Left kidney (tissue), 1 donor: ENCODE measurements at regions not wholly inside any gene's neighbourhood (a gene's known extent, or its start where the extent isn't known, plus 50 kb on each side); places are given as distances from the start of the nearest gene placed in this dataset.
"Not testable (repeated sequence)": the region's sequence is repeated elsewhere in the genome, so short reads cannot be mapped to it uniquely, and the experiment has no call there.

Source experiments
- DNase-seq: peaks from one replicate; pipeline ENCODE4 v3.0.0-alpha.2; 2013

DNA sequence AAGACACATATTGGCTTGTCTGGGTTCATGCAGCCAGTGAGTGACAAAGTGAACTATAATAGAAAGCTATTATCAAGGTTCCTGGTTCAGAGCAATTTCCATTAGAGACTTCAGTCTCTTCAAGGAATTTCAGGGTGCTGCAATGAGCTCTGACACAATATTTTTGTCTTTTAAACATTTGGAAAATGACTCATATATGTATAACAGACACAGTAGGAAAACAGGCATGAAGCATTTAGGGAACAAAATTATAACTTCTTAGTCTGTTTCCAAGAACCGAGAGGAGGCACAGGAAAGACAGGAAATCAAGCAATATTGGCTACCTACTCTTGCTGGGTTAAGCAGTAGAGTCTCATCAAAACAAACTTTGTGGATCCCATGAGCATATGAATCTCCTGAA lies 170.4 kb downstream of the PTPRC start:
- DNase-seq: no peak

DNA sequence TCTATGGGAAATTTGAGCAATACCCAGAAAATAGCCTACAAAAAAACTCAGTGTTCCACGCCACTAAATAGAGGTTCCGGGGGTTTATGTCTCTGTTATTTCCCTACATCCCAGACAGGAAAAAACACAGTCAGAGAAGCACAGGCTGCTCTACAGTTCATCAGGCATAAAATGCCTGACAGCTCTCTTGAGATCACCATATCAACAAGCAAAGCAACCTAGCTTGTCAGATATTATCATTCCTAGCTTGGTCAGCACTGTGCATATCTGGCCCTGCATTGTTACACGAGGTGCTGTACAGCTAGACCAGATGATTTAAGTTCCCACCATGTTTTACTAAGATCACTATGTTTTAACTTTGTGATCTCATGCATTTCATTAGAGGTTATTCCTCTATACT lies 172.6 kb downstream of the PTPRC start:
- DNase-seq: no peak

DNA sequence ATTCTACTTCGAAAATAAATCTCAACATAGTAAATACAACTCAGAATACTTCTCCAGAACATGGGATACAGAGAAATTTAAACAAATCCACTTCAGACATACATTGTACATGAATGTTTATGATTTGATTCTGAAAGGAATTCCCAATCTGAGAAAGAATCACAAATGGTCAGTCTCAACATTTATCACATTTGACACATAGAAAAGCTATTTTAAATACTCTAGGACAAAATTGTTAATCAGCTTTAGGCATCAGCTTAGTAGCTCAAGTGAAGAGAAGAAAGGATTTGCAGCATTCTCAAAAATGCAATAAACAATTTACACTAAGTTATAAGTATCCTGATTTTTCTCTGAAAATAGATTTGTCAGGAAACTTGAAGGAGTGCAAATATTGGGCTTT lies 184.8 kb downstream of the PTPRC start:
- DNase-seq: no peak

DNA sequence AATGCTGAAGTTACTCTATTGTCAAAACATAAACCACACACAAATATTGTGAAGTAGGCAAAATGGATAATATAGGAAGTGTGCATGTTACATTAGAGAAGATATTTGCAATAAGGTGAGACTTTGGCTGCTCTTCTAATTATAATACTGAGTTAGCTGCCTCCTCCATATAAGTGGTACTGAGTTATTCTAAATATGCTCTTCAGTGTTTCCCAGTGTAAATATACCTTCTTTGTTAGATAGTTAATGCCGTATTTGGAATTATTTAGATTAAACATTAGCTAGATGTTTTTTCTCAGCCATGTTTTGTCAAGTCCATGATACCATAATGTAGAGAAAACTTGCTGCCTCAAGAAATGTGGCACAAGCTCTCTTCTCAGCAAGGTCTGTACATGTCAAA lies 186.4 kb downstream of the PTPRC start:
- no peak for DNase-seq

DNA sequence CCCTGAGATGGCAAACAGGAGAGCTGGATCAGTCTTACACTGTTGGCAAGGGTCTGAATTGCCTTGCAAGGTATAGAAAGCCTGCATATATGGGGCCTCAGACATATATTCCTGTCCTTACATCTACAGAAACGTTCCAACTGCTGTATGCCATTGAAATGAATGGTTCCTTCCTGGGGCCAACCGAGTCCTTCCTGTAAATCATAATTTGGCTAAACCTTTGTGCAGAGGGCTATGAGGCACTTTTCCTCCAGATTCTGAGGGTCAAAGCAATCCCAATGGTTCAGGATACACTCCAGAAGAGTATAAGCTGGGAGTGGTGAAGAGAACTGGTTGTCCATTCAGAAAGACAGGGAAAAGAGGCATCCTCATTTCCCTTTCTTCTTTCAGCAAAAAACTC lies 190.5 kb downstream of the PTPRC start:
- DNase-seq: no peak

DNA sequence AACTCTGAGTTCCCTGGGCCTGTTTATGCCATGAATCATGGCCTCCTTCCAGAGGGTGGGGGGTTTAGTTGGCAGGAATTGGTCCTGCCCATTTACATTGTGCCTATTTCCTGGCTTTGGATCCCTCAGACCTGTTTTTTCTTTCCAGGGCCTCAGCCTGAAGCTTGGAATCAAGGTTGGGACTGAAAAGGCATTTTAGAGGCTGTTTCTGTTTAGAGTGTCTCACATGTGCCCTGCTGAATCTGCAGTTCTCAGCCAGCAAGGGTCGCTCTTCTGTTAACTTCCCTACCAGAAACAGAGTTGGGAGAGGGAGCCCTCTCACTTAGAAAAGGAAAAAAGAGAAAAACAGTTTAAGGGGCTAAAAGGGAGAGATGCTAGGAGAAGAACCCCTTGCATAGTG lies 191.1 kb downstream of the PTPRC start:
- no peak for DNase-seq

DNA sequence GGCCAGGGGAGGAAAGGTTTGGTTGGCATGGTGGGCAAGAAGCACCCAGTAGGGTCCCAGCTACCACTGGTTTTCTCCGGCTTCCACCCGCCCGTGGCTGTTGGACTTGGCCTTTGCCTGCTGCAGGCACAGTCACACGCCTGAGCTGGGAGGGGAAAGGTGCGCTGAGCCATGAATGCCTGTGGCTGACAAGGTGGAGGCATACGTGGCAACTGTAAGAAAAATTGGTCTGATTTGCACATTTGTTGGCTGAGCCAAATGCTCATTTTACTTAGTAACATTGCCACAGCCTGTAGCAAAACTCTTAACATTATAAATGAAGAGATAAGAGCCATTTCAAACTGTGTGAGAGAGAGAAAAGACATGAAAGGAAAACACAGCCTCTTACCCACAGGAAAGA lies 191.6 kb downstream of the PTPRC start:
- no peak for DNase-seq

DNA sequence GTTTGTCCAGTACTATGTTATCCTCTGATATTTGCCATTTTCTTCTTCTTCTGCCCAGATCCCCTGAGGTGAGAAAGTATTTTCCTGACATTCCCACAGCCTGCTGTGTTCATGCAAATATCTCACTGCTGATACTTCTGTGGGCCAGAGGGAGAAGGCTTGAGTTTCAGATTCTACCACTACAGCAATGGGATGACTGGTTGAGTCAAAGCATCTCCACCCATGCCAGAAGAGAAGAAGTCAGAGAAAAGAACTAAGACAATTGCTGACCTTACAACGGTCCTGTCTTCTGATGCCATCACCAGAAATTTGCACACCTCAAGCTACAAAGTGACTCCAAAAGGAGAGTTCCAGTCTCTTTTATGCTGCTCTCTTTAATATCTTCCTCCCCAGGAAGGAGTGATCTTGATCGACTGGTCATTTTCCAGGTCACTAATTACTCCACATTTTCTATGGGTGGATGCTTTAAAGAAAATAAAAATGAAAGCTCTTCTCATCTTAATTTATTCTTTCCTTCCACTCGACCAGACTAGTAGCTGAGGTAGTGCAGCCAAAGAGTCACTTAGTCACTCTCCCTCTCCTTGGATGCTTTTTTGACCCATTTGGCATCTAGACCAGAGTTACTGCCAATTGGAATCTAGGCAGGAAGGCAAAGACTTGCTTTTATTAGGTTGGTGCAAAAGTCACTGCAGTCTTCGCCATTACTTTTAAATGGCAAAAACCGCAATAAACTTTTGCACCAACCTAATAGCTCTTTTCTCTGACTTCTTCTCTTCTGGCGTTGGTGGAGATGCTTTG lies 195.1 kb downstream of the PTPRC start:
- DNase-seq: no peak

DNA sequence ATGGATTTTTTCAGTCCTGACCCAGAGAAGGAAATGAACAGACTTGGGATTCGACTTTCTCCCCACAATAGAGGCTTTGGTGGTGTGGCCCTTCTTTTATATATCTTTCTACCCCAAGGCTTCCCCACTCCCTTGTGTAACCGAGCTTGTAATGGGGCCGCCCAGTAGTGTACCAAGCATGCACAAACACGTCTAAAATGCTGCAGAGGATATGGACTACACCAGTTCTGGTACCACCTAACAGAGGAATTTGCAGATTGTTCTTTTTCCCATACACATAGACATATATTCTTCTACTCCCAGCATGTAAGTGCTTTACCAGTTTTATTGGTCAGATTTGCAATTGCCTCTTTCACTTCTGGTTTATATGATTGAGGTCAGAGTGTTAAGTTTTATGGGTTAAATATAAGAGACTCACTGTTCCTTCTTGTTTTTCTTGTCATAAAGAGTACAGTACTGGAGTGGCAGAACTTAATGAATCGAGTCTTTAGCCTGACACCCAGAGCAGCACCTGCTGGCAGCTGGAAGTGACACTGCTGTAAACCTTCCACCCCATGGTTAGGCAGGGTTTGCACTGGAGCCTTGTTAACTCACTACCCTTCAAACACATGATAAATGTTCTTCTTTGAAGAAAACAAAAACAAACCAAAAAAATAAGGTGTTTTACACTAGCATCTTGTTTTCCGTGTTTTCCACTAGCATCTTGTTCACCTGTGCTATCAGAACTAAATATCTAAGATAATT lies 198.6 kb downstream of the PTPRC start:
- peak; percentile 55 for DNase-seq

DNA sequence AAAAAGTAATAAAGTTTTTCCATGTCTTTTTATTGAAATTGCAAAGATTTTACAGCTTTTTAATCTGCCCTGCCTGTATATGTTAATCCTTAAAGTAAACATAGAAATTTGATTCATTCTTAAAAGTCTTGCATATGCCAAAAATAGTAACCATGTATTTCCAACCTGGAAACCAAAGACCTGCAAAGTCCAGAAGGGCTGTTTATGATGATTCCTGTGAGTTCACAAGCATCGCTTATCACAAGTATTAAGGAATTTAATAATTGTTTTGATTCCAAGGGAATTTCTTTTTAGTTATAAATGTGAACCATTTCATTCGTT lies 199.1 kb downstream of the PTPRC start:
- DNase-seq: no peak

DNA sequence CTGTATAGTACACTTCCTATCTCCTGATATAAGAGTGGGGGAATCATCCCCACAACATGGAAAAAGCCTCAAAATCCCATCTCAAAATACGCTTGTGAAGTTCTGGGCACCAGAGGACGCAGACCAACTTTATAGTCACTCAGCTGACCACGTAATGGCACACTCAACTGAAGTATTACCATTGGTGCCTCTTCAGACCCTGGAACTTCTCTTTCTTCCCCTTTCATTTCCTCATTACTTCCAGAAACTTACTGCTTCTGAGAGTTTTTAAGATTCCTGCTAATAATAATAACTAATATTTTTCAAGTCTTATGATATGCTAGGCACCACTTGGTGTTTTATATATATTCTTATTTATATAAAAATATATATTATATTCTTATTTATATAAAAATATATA lies 202.6 kb downstream of the PTPRC start:
- DNase-seq: no peak

DNA sequence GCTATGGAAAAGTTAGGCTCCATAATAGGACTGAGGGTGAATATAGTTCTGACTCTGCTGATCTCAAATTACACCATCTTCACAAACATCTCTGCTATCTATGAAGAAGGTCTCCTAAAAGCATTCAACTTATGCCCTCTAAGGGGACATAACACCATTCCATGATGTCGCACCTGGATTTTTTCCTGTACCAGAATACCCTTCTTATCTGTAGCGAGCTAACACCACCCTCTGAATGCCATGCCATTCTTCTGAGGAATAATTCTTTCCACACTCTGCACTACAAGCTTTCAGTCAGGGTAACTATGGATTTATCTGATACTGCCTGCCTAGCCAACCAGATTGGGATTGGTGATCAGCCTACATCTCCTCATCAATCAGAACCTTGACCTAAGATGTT lies 203.8 kb downstream of the PTPRC start:
- no peak for DNase-seq

DNA sequence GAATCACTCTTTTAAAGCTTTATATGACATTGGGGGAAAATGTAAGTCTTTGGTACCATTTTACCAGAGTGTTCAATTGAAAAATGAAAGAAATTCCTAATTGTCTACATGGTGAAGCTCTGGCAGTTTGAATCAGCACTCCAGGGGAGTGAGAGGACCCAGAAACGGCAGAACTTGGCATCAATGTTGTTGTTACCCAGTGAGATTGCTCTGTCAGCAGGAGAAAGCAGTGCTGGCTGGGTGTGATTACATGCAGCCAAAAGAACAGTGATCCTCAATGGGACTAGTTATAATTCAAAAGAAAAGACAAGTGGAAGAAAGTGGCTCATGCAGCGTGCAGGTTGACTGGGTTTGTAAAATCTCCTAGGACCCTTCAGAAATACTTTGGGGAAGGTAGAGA lies 206.4 kb downstream of the PTPRC start:
- DNase-seq: no peak

DNA sequence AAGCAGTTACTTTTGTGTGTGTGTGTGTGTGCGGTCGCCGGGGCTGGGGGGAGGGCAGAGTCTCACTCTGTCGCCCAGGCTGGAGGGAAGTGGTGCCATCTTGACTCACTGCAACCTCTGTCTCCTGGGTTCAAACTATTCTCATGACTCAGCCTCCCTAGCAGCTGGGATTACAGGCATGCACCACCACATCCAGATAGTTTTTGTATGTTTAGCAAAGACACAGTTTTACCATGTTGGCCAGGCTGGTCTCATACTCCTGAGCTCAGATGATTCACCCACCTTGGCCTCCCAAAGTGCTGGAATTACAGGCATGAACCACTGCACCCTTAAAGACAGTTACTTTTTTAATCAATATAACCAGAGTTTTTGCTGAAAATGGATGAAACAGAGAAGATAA lies 207.0 kb downstream of the PTPRC start:
- no peak for DNase-seq

DNA sequence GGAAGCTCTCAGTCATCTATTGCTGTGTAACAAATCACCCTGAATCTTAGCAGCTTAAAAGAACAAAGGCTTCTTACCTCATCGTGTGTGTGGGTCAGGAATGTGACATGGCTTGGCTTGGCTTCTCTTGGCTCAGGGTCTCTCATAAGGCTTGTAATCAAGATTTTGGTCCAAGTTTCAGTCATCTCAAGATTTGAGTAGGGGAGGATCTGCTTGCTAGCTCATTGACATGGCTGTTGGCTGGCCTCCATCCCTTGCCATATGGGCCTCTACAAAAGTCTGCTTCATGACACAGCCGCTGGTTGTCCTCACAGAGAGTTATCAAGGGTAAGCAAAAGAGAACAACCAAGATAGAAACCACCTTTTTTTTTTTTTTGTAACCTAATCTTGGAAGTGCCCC lies 207.7 kb downstream of the PTPRC start:
- DNase-seq: no peak

DNA sequence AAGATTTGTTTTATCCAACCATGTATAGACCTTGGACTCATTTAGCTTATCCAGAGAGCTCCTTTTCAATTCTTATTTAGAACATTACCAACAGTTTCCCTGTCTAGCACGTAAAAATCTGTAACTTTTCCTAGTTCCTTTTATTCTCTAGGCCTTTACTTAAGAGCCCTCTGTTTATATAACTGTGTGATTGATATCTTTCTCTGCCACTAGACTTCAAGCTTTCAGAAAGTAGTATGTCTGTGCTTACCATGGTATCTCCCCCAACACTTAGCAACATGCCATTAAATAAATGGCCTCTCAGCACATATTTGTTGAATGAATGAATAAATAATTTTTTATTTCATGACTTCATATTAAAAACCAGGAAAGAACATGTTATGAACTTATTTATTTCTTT lies 209.4 kb downstream of the PTPRC start:
- no peak for DNase-seq

DNA sequence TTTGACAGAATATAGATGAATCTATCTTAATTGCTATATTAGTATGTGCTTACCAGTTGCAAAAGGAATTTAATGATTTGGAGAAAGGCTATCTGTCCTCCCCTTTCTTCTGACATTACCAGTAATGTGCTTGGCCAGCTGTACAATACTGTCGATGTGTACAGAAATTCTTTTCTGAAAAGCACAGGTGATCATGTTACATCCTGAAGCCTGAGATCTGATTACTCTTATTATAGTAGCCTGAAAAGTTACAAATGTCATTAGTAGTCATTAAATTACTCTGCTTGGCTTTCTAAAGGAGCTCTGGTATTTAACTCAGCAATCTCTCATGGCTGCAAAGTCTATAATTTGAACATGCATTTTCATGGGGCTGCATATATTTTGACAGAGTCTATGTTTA lies 209.8 kb downstream of the PTPRC start:
- peak; percentile 26 for DNase-seq

DNA sequence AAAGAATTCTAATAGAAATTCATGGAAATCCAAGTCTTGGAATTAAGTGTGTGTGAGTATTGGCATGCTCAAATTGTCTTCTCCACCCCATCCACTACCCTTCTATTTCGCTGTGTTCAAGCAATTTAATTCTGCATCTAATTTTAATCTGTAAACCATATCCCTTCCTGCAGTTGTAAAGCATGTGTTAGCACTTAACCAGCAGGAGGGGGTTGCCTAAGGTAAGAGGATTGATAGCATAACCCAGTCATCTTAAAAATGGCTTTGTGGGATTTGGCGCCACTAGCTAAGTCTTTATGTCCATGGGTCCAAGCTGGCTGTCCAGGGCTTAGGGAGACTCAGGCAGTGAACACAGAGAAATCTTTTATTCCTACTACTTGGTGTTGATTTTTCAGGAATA lies 210.3 kb downstream of the PTPRC start:
- DNase-seq: no peak

DNA sequence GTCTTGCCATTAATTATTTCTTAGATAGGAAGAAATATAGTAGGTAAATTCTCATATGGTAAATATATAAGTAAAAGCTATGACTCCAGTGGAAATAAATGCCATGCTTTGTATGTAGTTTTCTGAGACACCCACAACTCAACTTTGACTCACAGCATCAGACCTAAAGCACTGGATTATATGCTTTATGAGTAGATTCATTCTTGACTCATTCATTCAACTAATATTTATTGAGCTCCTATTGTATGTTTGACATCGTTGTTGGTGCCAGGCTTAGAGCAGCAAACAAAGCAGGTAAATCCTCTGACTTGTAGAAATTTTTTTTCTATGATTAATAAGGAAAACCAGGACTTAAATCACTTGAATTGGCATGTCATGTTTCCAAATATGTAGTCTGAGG lies 211.4 kb downstream of the PTPRC start:
- no peak for DNase-seq

DNA sequence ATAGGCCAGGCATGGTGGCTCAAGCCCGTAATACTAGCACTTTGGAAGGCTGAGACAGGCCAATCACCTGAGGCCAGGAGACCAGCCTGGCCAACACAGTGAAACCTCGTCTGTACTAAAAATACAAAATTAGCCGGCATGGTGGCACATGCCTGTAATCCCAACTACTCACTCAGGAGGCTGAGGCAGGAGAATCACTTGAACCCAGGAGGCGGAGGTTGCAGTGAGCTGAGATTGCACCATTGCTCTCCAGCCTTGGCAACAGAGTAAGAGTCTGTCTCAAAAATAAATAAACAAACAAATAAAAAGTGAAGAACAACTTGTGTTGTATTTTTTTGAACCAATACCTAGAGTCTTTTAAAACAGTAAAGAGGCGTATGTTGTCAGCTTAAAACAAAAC lies 212.1 kb downstream of the PTPRC start:
- not testable (repeated sequence) for DNase-seq

DNA sequence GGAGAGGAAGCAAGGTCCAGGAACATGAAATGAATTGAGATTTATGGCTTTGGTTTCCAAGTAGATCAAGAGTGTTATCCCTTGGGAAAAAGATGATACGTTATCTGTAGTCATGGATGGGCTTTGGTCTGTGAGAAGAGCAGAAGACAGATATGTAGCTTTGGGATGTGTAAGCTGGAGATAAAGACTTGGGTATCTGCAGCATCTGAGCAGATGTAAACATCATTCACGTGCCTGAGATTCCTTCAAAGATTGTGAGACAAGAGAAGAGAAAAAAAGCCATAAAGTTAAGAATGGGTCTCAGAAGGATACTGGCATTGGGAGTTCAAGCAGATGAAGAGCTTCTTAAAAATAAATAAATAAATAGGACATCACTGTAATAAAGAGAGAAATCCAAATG lies 217.8 kb downstream of the PTPRC start:
- no peak for DNase-seq

DNA sequence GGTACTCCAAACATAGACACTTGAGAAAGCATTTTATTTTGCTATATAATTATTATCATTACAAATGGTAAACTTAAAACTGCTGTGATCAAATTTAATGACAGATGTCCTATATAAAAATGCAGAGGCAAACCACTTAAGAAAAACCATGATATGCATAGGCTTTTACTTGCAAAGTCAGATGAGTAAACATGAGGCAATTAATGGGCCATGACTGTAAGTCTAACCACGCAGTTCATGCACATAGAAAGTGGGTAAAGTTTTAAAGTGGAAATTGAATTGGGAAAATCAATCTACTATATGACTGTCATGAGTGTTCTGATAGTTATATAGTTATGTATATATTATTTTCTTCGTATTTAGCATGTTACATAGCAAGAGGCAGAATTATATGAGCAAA lies 219.2 kb downstream of the PTPRC start:
- no peak for DNase-seq

DNA sequence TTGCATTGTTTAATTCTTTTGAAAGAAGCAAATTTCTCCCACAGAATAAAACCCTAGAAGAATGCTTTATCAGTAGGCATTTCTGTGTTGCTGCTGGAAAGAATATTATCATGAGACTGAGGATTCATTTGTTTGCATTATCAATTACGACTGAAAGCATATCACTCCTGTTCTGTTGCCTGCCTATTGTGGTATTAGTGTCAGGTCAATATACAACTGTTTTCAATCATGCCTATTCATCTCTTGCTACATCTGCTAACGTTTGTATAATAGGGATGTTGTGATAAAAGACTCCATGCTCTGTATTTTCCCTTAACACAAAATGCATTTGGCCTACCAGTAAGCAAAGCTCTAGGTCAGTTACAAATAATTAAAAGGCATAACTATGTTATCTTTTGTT lies 221.5 kb downstream of the PTPRC start:
- no peak for DNase-seq

DNA sequence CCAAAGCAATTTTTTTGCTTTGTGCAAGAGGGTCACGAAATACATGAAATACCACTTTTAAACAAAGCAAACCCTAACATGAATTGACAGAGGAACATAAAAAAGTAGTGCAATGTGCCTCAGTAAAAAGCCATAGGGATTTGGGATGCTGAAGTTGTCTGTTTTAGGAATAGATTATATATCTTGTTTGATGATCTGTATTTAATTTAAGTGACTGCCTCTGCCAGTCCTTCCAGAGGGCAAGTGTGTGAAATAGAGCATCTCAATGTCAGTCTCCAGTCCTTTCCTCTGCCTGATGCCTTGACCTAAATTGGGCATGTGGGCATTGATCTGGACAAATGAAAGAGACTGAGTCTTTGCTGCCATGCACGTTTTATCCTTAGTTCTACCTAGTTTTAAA lies 222.8 kb downstream of the PTPRC start:
- no peak for DNase-seq
